CD14-positive monocyte (primary cell): ENCODE measurements at regions not wholly inside any gene's neighbourhood (a gene's known extent, or its start where the extent isn't known, plus 50 kb on each side); places are given as distances from the start of the nearest gene placed in this dataset.

ENCODE experiments used
- DNase-seq, 3 donors: peaks; one replicate each; pipeline ENCODE4 v3.0.0-alpha.2; 2011 to 2022
- H2AFZ ChIP-seq: 2 replicates; pipeline ENCODE4 v1.6.0; 2012; ENCODE audit warnings: mild to moderate bottlenecking, low read depth, low read length, inconsistent platforms; ENCODE audit not compliant: insufficient read depth, poor library complexity, severe bottlenecking
- H3K27ac ChIP-seq, 2 donors: 1 replicate in 1 of 2; 2 replicates in 1 of 2; pipeline ENCODE4 v1.5.1; 2012 to 2013; ENCODE audit warnings: low read length in 2 of 2, control low read depth in 1 of 2, inconsistent platforms in 1 of 2, low read depth in 1 of 2, mild to moderate bottlenecking in 1 of 2
- H3K27me3 ChIP-seq, 2 donors: one replicate each; pipeline versions ENCODE4 v1.6.0 to v1.6.1; 2011 to 2013; ENCODE audit warnings: low read length in 2 of 2; ENCODE audit not compliant: control insufficient read depth in 2 of 2, insufficient read depth in 2 of 2
- H3K36me3 ChIP-seq, 2 donors: replicated peaks in 1 of 2; 1 replicate in 1 of 2; 2 replicates in 1 of 2; pipeline versions ENCODE4 v1.5.1 to v1.6.1; 2012 to 2013; ENCODE audit warnings: low read length in 2 of 2, control low read depth in 1 of 2, inconsistent platforms in 1 of 2, mild to moderate bottlenecking in 1 of 2; ENCODE audit not compliant: insufficient read depth in 2 of 2, control insufficient read depth in 1 of 2
- H3K4me1 ChIP-seq, 2 donors: 1 replicate in 1 of 2; 2 replicates in 1 of 2; pipeline versions ENCODE4 v1.5.1 to v1.6.1; 2012 to 2013; ENCODE audit warnings: low read length in 2 of 2, control low read depth in 1 of 2, inconsistent platforms in 1 of 2, mild to moderate bottlenecking in 1 of 2, moderate library complexity in 1 of 2; ENCODE audit not compliant: insufficient read depth in 2 of 2, control insufficient read depth in 1 of 2
- H3K4me2 ChIP-seq: replicated peaks from 2 replicates; pipeline ENCODE3; 2012; ENCODE audit warnings: low read length, moderate library complexity, mild to moderate bottlenecking; ENCODE audit not compliant: poor library complexity, severe bottlenecking; ENCODE audit errors: extremely low read depth
- H3K4me3 ChIP-seq, 3 experiments: fragments of 200-600 bp in 1 of 3; sonication (generic) in 1 of 3; replicated peaks in 1 of 3; 1 replicate in 2 of 3; 2 replicates in 1 of 3; pipeline ENCODE4 v1.5.1; 2011 to 2013; ENCODE audit warnings: low read length in 3 of 3, mild to moderate bottlenecking in 3 of 3, control low read depth in 2 of 3, low read depth in 2 of 3, inconsistent platforms in 1 of 3, moderate library complexity in 1 of 3
- H3K79me2 ChIP-seq: 2 replicates; pipeline ENCODE4 v1.6.0; 2012; ENCODE audit warnings: mild to moderate bottlenecking, control low read depth, inconsistent platforms, low read length, moderate library complexity; ENCODE audit not compliant: insufficient read depth
- H3K9ac ChIP-seq: 2 replicates; pipeline ENCODE4 v1.6.0; 2017; ENCODE audit warnings: low read length, mild to moderate bottlenecking; ENCODE audit not compliant: insufficient read depth, poor library complexity, severe bottlenecking
- H3K9me3 ChIP-seq, 2 donors: replicated peaks in 1 of 2; 1 replicate in 1 of 2; 2 replicates in 1 of 2; pipeline versions ENCODE4 v1.5.1 to v1.6.1; 2012 to 2013; ENCODE audit warnings: low read length in 2 of 2, control low read depth in 1 of 2; ENCODE audit not compliant: control insufficient read depth in 1 of 2, insufficient read depth in 1 of 2
- H4K20me1 ChIP-seq: 2 replicates; pipeline ENCODE4 v1.6.0; 2012; ENCODE audit warnings: mild to moderate bottlenecking, low read length, control low read depth, moderate library complexity; ENCODE audit not compliant: insufficient read depth
- H3K27ac Mint-ChIP-seq, 7 donors: one replicate each; pipeline ENCODE4 v1.8.0; 2020; ENCODE audit warnings: mild to moderate bottlenecking in 7 of 7, mixed read lengths in 7 of 7, moderate library complexity in 6 of 7, inconsistent platforms in 2 of 7
- H3K27me3 Mint-ChIP-seq, 3 donors: one replicate each; pipeline ENCODE4 v1.8.0; 2021 to 2022; ENCODE audit warnings: low read depth in 3 of 3, mild to moderate bottlenecking in 3 of 3, mixed read lengths in 3 of 3, moderate library complexity in 3 of 3, inconsistent platforms in 1 of 3
- H3K36me3 Mint-ChIP-seq, 2 donors: one replicate each; pipeline ENCODE4 v1.8.0; 2020; ENCODE audit warnings: mixed read lengths in 2 of 2, inconsistent platforms in 1 of 2, mild to moderate bottlenecking in 1 of 2
- H3K4me1 Mint-ChIP-seq: one replicate; pipeline ENCODE4 v1.8.0; 2020; ENCODE audit warnings: mild to moderate bottlenecking, mixed read lengths
- H3K4me3 Mint-ChIP-seq, 2 donors: one replicate each; pipeline ENCODE4 v1.8.0; 2020; ENCODE audit warnings: mild to moderate bottlenecking in 2 of 2, mixed read lengths in 2 of 2, moderate library complexity in 1 of 2
- H3K9me3 Mint-ChIP-seq, 7 donors: one replicate each; pipeline ENCODE4 v1.8.0; 2020 to 2022; ENCODE audit warnings: mixed read lengths in 7 of 7, mild to moderate bottlenecking in 6 of 7, moderate library complexity in 6 of 7, inconsistent platforms in 2 of 7
- WGBS: methylation state at CpG from one replicate; pipeline ENCODE4 v1.1.5; 2013; ENCODE audit warnings: missing lambda C conversion rate; ENCODE audit not compliant: insufficient coverage; 5-methylcytosine and 5-hydroxymethylcytosine counted together
- intact Hi-C, 2 donors: fragments of 100-400 bp; cut with micrococcal nuclease; formaldehyde crosslinking; loops; one replicate each; pipeline versions ENCODE4 v1.15.0 to v1.15.1; 2023
- TF ChIP-seq, protein P1 (sequence below): fragments of 200-600 bp; IDR thresholded peaks from one replicate; pipeline ENCODE4 v1.8.0; 2022; ENCODE audit warnings: antibody characterized with exemption, mild to moderate bottlenecking

- H3K27ac Mint-ChIP-seq = peak overlapping the region in 1 of 7 donors; percentile 55
- H4K20me1 ChIP-seq = no peaks in the 10 kb centered on the region
- no peaks in the 10 kb centered on the region for H3K9me3 ChIP-seq
- H3K27ac ChIP-seq = no peak overlapping the region
- H3K4me1 ChIP-seq = peaks cover 53 to 64% of the 10 kb centered on the region in 2 donors
- no peak overlapping the region for H3K4me2 ChIP-seq
- H3K36me3 Mint-ChIP-seq = peaks cover 0 to 5% of the 10 kb centered on the region in 2 donors
- WGBS = 94% methylated on average over 6 of the region's 6 CpGs
- peaks cover 0 to 2% (median 0%) of the 10 kb centered on the region in 7 donors for H3K9me3 Mint-ChIP-seq
- DNase-seq = no peak
- no peaks in the 10 kb centered on the region for H3K27me3 ChIP-seq
- H2AFZ ChIP-seq = no peak overlapping the region
- H3K36me3 ChIP-seq = no peaks in the 10 kb centered on the region
- TF ChIP-seq, protein P1, sequence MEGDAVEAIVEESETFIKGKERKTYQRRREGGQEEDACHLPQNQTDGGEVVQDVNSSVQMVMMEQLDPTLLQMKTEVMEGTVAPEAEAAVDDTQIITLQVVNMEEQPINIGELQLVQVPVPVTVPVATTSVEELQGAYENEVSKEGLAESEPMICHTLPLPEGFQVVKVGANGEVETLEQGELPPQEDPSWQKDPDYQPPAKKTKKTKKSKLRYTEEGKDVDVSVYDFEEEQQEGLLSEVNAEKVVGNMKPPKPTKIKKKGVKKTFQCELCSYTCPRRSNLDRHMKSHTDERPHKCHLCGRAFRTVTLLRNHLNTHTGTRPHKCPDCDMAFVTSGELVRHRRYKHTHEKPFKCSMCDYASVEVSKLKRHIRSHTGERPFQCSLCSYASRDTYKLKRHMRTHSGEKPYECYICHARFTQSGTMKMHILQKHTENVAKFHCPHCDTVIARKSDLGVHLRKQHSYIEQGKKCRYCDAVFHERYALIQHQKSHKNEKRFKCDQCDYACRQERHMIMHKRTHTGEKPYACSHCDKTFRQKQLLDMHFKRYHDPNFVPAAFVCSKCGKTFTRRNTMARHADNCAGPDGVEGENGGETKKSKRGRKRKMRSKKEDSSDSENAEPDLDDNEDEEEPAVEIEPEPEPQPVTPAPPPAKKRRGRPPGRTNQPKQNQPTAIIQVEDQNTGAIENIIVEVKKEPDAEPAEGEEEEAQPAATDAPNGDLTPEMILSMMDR = no peak
- H3K4me1 Mint-ChIP-seq = peaks cover 60% of the 10 kb centered on the region
- no peak overlapping the region for H3K4me3 ChIP-seq
- H3K9ac ChIP-seq = no peak overlapping the region
- H3K79me2 ChIP-seq = no peaks in the 10 kb centered on the region
- no peak overlapping the region for H3K4me3 Mint-ChIP-seq
- H3K27me3 Mint-ChIP-seq = peaks cover 0 to 2% (median 1%) of the 10 kb centered on the region in 3 donors
- intact Hi-C loops = loop anchor here in 1 of 2 donors (10.0 kb wide), 1 partner anchor 55 kb away; no protein-coding TSS in a partner anchor
These were observed 253.8 kb downstream of the FAM43A start for GRCh38 chr3:194939532-194939909.

DNA sequence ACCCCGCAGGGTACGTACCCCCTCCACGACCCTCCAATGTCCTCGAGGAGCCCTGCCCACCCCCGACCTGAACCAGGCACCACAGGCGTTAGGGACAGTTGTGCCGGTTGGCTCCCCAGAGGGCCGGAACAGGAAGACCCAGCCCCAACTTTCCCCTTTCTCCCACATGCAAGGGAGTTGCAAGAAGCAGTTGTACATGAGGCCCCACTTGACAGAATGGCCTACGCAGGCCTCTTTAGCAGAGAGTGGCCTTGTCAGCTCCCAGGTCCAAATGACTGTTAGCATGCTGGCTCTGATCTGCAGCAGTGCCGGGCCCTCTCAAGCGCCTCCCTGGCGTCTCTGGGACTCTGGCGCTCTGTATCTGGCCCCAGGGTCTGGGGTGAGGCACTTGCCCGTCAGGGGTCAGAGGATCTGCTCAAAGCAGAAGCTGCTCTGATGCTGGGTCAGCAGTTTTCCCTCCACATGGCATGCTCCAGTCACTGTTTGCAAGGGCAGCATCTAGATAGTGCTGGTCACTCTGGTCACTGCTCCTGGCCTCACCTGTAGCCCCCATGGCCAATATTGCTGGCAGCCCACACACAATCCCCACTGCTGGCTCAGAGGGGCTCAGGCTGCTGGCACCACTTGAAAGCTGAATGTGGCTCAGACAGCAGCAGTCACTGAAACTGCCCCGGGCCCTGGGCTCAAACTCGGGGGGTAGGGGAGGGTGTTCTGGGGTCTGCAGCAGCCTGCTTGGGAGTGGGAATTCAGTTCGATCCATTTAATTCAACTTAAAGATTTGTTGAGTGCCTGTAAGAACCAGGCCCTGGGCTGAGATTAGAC, 254.5 kb downstream of the FAM43A start:
- peaks cover 0 to 4% (median 1%) of the 10 kb centered on the region in 3 donors for H3K27me3 Mint-ChIP-seq
- H3K9me3 Mint-ChIP-seq = peaks cover 0 to 2% (median 0%) of the 10 kb centered on the region in 7 donors
- Histone ChIP-seq H3K4me1 (peaks cover 53 to 64% of the 10 kb centered on the region in 2 donors), H4K20me1 (no peaks in the 10 kb centered on the region), H2AFZ (no peak overlapping the region), H3K4me2 (no peak overlapping the region), H3K9me3 (no peaks in the 10 kb centered on the region), H3K27me3 (no peaks in the 10 kb centered on the region), H3K27ac (no peak overlapping the region), H3K79me2 (no peaks in the 10 kb centered on the region), H3K36me3 (no peaks in the 10 kb centered on the region), H3K9ac (no peak overlapping the region), H3K4me3 (no peak overlapping the region)
- DNase-seq = peak in 1 of 3 donors; percentile 19
- intact Hi-C loops = loop anchor here (10.0 kb wide), 2 partner anchors 55 to 165 kb away; no protein-coding TSS in a partner anchor
- 80% methylated on average over 16 of the region's 17 CpGs for WGBS
- H3K27ac Mint-ChIP-seq = no peak overlapping the region
- H3K4me1 Mint-ChIP-seq = peaks cover 60% of the 10 kb centered on the region
- TF ChIP-seq, protein P1 = no peak
- H3K4me3 Mint-ChIP-seq = peak overlapping the region in 1 of 2 donors; percentile 31
- H3K36me3 Mint-ChIP-seq = peaks cover 0 to 5% of the 10 kb centered on the region in 2 donors
